ENCODE measurements at regions not wholly inside any gene's neighbourhood (a gene's known extent, or its start where the extent isn't known, plus 50 kb on each side); places are given as distances from the start of the nearest gene placed in this dataset.

DNA sequence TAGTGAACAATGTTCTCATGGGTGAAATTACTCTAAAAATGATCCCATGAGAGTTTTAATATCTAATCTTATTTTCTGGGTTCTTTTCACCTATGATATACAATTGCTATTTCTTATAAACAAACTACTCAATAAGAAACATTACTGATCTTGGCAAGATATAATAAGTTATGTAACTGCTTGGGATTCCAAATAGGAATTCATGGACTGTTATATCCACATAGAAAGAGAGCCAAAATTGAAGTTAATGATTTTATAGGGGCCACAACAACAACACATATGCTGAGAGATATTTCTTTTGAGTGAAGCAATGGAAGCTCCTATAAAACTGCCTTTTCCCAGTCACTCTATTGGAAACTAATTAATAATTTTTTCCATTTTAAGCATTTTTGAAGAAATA lies 90.4 kb upstream of the TLL1 start:
- peaks cover 10% of the 10 kb centered on the region for H3K4me1 ChIP-seq (ENCODE audit: control insufficient read depth, low read depth, low read length)

DNA sequence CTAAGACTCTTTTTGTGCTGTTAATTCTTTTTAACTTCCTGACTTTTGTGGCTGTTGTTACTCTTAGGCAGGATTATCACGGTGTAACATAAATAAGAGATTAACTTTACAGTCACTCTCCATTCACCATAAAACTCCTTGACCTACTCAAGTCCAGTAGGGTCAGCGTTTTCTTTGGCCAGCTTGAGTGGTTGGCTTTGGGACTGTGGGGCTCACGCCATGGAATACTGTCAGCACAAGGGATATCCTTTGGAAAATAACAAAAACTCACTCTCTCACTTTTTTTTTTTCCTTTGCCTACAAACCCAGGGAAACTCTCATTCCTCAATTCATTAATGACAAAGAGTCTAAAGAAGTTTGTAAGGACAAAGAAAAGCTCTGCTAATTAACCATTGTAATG lies 89.4 kb upstream of the TLL1 start:
- Histone ChIP-seq H3K27me3 (ENCODE audit: control insufficient read depth, insufficient read depth, low read length) (no peaks in the 10 kb centered on the region), H3K4me1 (ENCODE audit: control insufficient read depth, low read depth, low read length) (peaks cover 10% of the 10 kb centered on the region), H3K4me3 (ENCODE audit: low read length) (no peak overlapping the region), H3K9me3 (ENCODE audit: control insufficient read depth, low read depth, low read length) (no peaks in the 10 kb centered on the region), H3K36me3 (ENCODE audit: control insufficient read depth, low read depth, low read length) (no peaks in the 10 kb centered on the region), H3K9ac (ENCODE audit: low read length) (no peak overlapping the region), H3K27ac (ENCODE audit: low read length) (no peak overlapping the region)

More for the DNA sequence above, 90.4 kb upstream of the TLL1 start:
- no peak overlapping the region for H3K4me3 ChIP-seq (ENCODE audit: low read length)
- H3K36me3 ChIP-seq (ENCODE audit: control insufficient read depth, low read depth, low read length) = no peaks in the 10 kb centered on the region
- no peak overlapping the region for H3K27ac ChIP-seq (ENCODE audit: low read length)
- H3K9me3 ChIP-seq (ENCODE audit: control insufficient read depth, low read depth, low read length) = no peaks in the 10 kb centered on the region
- H3K27me3 ChIP-seq (ENCODE audit: control insufficient read depth, insufficient read depth, low read length) = no peaks in the 10 kb centered on the region
- H3K9ac ChIP-seq (ENCODE audit: low read length) = no peak overlapping the region

DNA sequence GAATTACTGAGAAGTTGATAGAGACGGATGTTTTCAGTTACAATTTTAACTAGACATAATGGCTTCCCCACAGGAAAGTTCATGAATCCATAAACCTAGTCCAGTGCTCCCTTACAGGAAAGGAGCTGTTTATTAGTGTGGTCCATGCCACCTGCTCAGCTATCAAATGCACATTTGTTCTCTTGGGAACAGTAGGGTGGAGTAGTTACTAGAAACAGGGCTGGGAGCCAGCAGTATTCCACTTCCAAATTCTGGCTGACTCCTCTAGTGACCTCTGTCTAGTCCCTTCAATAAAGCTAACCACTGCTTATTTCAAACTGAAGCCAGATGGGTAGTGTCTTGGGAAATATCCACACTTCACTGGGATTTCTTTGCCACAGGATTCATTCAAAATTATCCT lies 88.4 kb upstream of the TLL1 start:
- H3K9ac ChIP-seq (ENCODE audit: low read length) = no peak overlapping the region

DNA sequence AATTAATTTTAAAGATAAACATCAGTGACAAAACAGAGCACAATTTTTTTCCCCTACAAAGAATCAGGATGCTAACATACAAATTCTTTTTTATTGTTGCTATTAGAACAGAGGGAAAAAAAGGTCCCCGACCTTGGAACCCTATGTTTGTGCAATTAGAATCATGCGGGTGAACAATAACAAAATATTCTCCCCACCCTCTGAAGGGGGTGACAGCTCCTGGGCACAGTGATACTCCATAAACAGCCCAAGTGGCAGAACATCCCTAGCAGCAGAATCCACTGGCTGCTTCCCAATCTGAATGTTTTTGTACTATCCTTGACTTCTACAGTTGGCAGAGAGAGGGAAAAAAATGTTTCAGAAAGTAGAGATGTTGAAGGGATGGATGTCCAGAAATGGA lies 87.7 kb upstream of the TLL1 start:
- no peaks in the 10 kb centered on the region for H3K9me3 ChIP-seq (ENCODE audit: control insufficient read depth, low read depth, low read length)
- peaks cover 10% of the 10 kb centered on the region for H3K4me1 ChIP-seq (ENCODE audit: control insufficient read depth, low read depth, low read length)
- H3K4me3 ChIP-seq (ENCODE audit: low read length) = no peak overlapping the region
- H3K27ac ChIP-seq (ENCODE audit: low read length) = no peak overlapping the region
- no peaks in the 10 kb centered on the region for H3K36me3 ChIP-seq (ENCODE audit: control insufficient read depth, low read depth, low read length)
- no peak overlapping the region for H3K9ac ChIP-seq (ENCODE audit: low read length)
- H3K27me3 ChIP-seq (ENCODE audit: control insufficient read depth, insufficient read depth, low read length) = no peaks in the 10 kb centered on the region

More for the DNA sequence above, 88.4 kb upstream of the TLL1 start:
- H3K4me3 ChIP-seq (ENCODE audit: low read length) = no peak overlapping the region
- no peaks in the 10 kb centered on the region for H3K27me3 ChIP-seq (ENCODE audit: control insufficient read depth, insufficient read depth, low read length)
- no peaks in the 10 kb centered on the region for H3K9me3 ChIP-seq (ENCODE audit: control insufficient read depth, low read depth, low read length)
- peaks cover 10% of the 10 kb centered on the region for H3K4me1 ChIP-seq (ENCODE audit: control insufficient read depth, low read depth, low read length)
- no peaks in the 10 kb centered on the region for H3K36me3 ChIP-seq (ENCODE audit: control insufficient read depth, low read depth, low read length)
- H3K27ac ChIP-seq (ENCODE audit: low read length) = no peak overlapping the region

DNA sequence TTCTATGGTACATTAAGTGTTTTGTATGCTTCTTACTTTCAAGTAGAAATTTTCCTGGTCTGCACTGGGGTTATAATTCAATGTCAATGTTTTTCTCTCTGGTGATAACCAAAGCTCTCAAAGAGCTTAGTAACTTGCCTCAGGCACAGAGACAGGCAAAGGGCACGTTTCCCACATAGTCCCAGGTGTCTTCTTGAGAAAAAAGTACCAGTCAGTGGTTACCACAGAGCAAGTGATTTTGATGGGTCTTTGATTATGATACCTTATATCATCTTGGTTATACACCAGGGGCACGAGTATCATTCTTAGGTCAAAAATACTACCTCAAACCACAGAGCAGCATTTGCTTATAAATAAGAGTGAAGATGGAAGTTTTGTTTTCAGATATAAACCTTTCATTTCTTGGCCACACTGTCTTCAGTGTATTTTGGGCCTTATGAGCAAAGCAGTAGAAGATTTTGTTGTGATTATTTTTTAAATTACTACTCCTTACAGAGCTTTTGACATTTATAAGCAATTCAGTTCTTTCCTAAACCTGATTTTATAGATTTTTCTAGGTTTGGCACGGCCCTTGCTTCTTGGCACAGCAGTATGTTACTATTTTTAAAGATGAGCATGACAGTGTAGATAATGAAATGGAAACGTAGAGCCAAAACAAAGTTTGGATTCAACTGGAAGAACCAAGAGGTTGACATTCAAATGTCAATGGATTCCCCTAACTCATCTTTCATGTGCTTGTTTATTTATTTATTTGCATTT lies 85.3 kb upstream of the TLL1 start:
- Histone ChIP-seq H3K36me3 (ENCODE audit: control insufficient read depth, low read depth, low read length) (no peaks in the 10 kb centered on the region), H3K27ac (ENCODE audit: low read length) (no peak overlapping the region), H3K9me3 (ENCODE audit: control insufficient read depth, low read depth, low read length) (no peaks in the 10 kb centered on the region), H3K27me3 (ENCODE audit: control insufficient read depth, insufficient read depth, low read length) (no peaks in the 10 kb centered on the region), H3K4me3 (ENCODE audit: low read length) (no peak overlapping the region), H3K9ac (ENCODE audit: low read length) (no peak overlapping the region), H3K4me1 (ENCODE audit: control insufficient read depth, low read depth, low read length) (peaks cover 10% of the 10 kb centered on the region)

DNA sequence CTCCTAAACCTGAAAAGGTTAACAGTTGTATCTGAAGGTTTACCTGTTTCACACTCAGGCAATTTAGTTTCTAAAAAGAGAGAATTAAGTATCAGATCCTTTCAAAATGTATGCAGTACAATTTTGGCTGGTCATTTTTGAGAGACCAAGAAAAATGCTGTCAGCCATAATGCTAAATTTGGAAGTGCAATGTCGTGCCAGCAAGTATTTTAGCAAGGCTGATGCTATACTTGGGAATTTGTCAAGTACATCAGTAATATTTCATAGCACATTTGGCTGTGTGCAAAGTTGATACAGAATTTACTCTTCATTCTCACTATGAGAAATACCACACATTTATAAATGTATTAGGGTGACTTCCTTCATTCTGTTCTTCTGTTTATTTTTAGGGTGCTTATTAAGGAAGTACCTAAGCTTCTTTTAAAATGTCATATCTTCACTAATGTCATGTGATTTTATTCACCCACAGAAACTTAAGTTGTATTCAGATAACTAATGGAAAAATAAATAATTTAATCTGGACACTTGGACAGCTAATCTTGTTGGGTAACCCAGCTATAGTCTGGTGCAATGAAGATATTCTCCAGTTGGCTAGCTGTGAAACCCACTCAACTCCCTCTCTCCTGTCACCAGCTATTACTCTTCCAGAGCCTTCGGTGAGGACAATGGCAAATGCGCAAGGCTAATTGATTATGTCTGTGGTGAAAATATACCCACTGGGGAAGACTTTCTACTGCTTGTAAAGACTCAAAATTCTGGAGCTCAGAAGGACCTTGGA lies 84.2 kb upstream of the TLL1 start:
- Histone ChIP-seq H3K27ac (ENCODE audit: low read length) (no peak overlapping the region), H3K4me1 (ENCODE audit: control insufficient read depth, low read depth, low read length) (peaks cover 5% of the 10 kb centered on the region), H3K27me3 (ENCODE audit: control insufficient read depth, insufficient read depth, low read length) (no peaks in the 10 kb centered on the region), H3K9me3 (ENCODE audit: control insufficient read depth, low read depth, low read length) (no peaks in the 10 kb centered on the region), H3K36me3 (ENCODE audit: control insufficient read depth, low read depth, low read length) (no peaks in the 10 kb centered on the region), H3K4me3 (ENCODE audit: low read length) (no peak overlapping the region), H3K9ac (ENCODE audit: low read length) (no peak overlapping the region)

DNA sequence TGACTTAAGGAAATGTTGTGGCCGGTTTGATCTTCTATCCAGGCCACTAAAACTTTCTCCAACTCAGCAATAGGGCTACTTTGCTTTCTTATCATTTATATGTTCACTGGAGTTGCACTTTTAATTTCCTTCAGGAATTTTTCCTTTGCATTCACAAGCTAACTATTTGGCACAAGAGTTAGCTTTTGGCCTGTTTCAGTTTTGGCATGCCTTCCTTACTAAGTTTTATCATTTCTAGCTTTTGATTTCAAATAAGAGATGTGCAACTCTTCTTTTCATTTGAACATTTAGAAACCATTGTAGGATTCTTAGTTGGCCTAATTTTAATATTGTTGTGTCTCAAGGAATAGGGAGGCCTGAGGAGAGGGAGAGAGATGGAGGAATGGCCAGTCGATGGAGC lies 79.8 kb upstream of the TLL1 start:
- Histone ChIP-seq H3K27me3 (ENCODE audit: control insufficient read depth, insufficient read depth, low read length) (no peaks in the 10 kb centered on the region), H3K36me3 (ENCODE audit: control insufficient read depth, low read depth, low read length) (no peaks in the 10 kb centered on the region)

DNA sequence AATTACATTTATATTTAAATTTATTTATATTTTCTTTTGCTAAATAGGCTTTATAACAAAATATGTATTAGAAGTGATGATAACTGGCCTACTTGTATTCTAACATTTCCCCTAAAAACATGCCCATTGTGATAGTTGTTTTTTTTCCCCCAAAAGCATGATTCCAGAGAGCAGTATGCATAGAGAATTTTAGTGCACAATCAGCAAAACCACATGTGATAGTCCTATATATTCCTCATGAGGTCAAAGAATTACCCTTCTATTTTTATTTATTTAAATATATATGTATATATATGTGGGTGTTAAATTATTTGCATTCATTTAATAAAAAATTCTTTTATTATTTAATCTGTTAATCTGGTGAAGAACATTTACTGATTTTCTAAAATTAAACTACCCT lies 78.2 kb upstream of the TLL1 start:
- Histone ChIP-seq H3K4me1 (ENCODE audit: control insufficient read depth, low read depth, low read length) (no peaks in the 10 kb centered on the region), H3K27me3 (ENCODE audit: control insufficient read depth, insufficient read depth, low read length) (no peaks in the 10 kb centered on the region), H3K27ac (ENCODE audit: low read length) (no peak overlapping the region), H3K4me3 (ENCODE audit: low read length) (no peak overlapping the region), H3K9me3 (ENCODE audit: control insufficient read depth, low read depth, low read length) (no peaks in the 10 kb centered on the region), H3K36me3 (ENCODE audit: control insufficient read depth, low read depth, low read length) (no peaks in the 10 kb centered on the region), H3K9ac (ENCODE audit: low read length) (no peak overlapping the region)

More for the DNA sequence above, 79.8 kb upstream of the TLL1 start:
- no peak overlapping the region for H3K9ac ChIP-seq (ENCODE audit: low read length)
- H3K4me1 ChIP-seq (ENCODE audit: control insufficient read depth, low read depth, low read length) = no peaks in the 10 kb centered on the region
- H3K9me3 ChIP-seq (ENCODE audit: control insufficient read depth, low read depth, low read length) = no peaks in the 10 kb centered on the region
- no peak overlapping the region for H3K27ac ChIP-seq (ENCODE audit: low read length)
- no peak overlapping the region for H3K4me3 ChIP-seq (ENCODE audit: low read length)

DNA sequence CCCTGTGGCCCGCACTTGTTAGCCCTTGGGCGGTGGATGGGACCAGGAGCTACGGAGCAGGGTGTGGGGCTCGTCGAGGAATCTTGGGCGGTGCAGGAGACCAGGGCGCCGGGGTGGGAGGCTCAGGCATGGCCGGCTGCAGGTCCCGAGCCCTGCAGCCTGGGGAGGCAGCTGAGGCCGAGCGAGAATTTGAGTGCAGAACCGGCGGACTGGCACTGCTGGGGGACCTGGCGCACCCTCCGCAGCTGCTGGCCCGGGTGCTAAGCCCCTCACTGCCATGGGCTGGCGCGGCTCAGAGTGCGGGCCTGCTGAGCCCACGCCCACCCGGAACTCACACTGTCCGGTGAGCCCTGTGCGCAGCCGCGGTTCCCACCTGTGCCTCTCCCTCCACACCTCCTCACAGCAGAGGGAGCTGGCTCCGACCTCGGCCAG lies 73.6 kb upstream of the TLL1 start:
- H3K4me1 ChIP-seq (ENCODE audit: control insufficient read depth, low read depth, low read length) = no peaks in the 10 kb centered on the region
- no peaks in the 10 kb centered on the region for H3K9me3 ChIP-seq (ENCODE audit: control insufficient read depth, low read depth, low read length)
- H3K9ac ChIP-seq (ENCODE audit: low read length) = no peak overlapping the region
- H3K36me3 ChIP-seq (ENCODE audit: control insufficient read depth, low read depth, low read length) = no peaks in the 10 kb centered on the region
- no peak overlapping the region for H3K27ac ChIP-seq (ENCODE audit: low read length)
- no peak overlapping the region for H3K4me3 ChIP-seq (ENCODE audit: low read length)
- H3K27me3 ChIP-seq (ENCODE audit: control insufficient read depth, insufficient read depth, low read length) = no peaks in the 10 kb centered on the region

DNA sequence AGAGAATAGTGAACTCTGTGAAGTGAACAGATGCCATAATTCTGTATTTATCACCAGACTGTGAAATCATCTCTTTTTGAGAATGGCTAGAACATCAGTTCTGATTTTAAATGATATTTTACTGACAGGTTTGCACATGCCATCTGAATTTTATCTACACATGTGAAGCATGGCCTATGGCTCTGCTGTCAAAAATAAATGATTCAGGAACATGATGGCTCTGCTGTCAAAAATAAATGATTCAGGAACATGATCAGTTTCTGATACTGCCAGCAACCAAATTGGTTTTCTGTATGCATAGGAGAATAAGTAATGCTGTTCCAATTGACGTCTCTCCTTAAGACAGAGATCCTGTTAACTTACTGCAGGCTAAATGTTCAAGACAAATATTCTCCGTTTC lies 70.6 kb upstream of the TLL1 start:
- H3K27me3 ChIP-seq (ENCODE audit: control insufficient read depth, insufficient read depth, low read length) = no peaks in the 10 kb centered on the region
- H3K4me3 ChIP-seq (ENCODE audit: low read length) = no peak overlapping the region
- no peak overlapping the region for H3K27ac ChIP-seq (ENCODE audit: low read length)
- H3K36me3 ChIP-seq (ENCODE audit: control insufficient read depth, low read depth, low read length) = no peaks in the 10 kb centered on the region
- no peaks in the 10 kb centered on the region for H3K4me1 ChIP-seq (ENCODE audit: control insufficient read depth, low read depth, low read length)
- H3K9me3 ChIP-seq (ENCODE audit: control insufficient read depth, low read depth, low read length) = no peaks in the 10 kb centered on the region
- no peak overlapping the region for H3K9ac ChIP-seq (ENCODE audit: low read length)

DNA sequence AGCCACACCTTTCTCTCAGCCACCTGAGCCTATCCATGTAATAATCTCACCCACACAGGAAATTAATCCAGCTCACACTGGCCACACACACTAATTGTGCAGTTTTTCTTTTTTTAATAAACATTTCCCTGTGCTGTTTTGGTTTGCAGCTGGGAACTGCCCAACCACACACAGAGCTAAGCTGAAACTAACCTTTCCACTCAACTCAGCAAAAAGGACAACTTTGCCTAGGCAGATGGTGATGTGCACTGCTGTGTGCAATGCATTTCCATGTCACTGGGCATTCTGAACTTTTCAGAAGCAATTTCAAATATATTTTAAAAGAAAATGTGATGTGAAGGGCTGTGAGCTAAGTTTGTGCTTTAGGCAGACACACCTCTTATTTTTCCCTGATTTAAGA lies 70.0 kb upstream of the TLL1 start:
- Histone ChIP-seq H3K4me3 (ENCODE audit: low read length) (no peak overlapping the region), H3K36me3 (ENCODE audit: control insufficient read depth, low read depth, low read length) (no peaks in the 10 kb centered on the region), H3K4me1 (ENCODE audit: control insufficient read depth, low read depth, low read length) (no peaks in the 10 kb centered on the region), H3K27ac (ENCODE audit: low read length) (no peak overlapping the region), H3K9ac (ENCODE audit: low read length) (no peak overlapping the region), H3K9me3 (ENCODE audit: control insufficient read depth, low read depth, low read length) (no peaks in the 10 kb centered on the region), H3K27me3 (ENCODE audit: control insufficient read depth, insufficient read depth, low read length) (no peaks in the 10 kb centered on the region)

DNA sequence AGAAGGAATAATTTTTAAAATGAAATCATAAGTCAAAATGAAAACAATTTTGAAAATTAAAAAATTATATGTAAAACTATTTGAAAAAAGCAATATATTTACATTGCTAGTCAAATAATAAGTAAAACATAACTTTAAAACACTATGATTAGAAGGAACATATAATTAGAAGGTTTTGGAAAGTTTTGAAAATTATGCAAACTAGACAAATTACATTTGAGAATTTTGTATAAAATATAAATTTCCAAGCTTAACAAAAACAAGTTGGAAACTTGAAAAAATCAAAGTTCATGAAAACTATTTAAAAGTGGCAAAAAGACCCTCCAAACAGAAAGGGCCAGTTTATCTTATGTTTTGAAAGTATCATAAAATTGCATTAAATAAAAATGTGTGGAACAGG lies 67.6 kb upstream of the TLL1 start:
- H3K27ac ChIP-seq (ENCODE audit: low read length) = no peak overlapping the region
- no peaks in the 10 kb centered on the region for H3K9me3 ChIP-seq (ENCODE audit: control insufficient read depth, low read depth, low read length)
- H3K36me3 ChIP-seq (ENCODE audit: control insufficient read depth, low read depth, low read length) = no peaks in the 10 kb centered on the region
- H3K27me3 ChIP-seq (ENCODE audit: control insufficient read depth, insufficient read depth, low read length) = no peaks in the 10 kb centered on the region
- no peak overlapping the region for H3K9ac ChIP-seq (ENCODE audit: low read length)
- H3K4me3 ChIP-seq (ENCODE audit: low read length) = no peak overlapping the region
- no peaks in the 10 kb centered on the region for H3K4me1 ChIP-seq (ENCODE audit: control insufficient read depth, low read depth, low read length)

Data from iPS-18a (cell line).